ENCODE measurements at regions not wholly inside any gene's neighbourhood (a gene's known extent, or its start where the extent isn't known, plus 50 kb on each side); places are given as distances from the start of the nearest gene placed in this dataset.

- H3K4me3 ChIP-seq (ENCODE audit: insufficient read depth, low read depth, low read length), result no peak overlapping the region
- no peaks in the 10 kb centered on the region for H3K27me3 ChIP-seq (ENCODE audit: control insufficient read depth, insufficient read depth, low read length)
- no peaks in the 10 kb centered on the region for H3K36me3 ChIP-seq (replicated peaks; ENCODE audit: control insufficient read depth, insufficient read depth, low read length)
- no peak for DNase-seq
These were observed 84.7 kb upstream of the DOCK9 start for GRCh38 chr13:99062593-99062992.

DNA sequence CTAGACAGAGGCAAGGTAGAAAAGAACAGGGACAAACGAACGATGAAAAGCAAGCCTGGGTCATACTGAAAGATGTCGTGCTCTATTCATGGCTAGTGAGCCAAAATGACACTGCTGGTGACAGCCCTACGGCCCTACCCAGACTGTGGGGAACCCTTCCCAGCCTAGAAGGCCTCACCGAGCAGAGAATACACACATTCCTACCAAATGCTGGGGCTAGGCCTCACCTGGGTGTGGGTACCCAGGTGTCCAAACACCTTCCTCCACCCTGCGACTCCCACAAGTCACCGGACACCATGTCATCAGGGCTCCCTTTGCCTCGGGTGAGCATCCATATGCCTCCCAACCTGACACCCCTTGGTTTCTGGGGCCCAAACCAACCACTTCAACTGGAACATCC, 85.3 kb upstream of the DOCK9 start:
- Histone ChIP-seq H3K27me3 (ENCODE audit: control insufficient read depth, insufficient read depth, low read length) (no peaks in the 10 kb centered on the region), H3K4me3 (ENCODE audit: insufficient read depth, low read depth, low read length) (no peak overlapping the region), H3K36me3 (replicated peaks; ENCODE audit: control insufficient read depth, insufficient read depth, low read length) (no peaks in the 10 kb centered on the region)
- DNase-seq, result no peak

GRCh38 chr13:99063952-99064351, 86.1 kb upstream of the DOCK9 start:
- Histone ChIP-seq H3K27me3 (ENCODE audit: control insufficient read depth, insufficient read depth, low read length) (no peaks in the 10 kb centered on the region), H3K4me3 (ENCODE audit: insufficient read depth, low read depth, low read length) (no peak overlapping the region), H3K36me3 (replicated peaks; ENCODE audit: control insufficient read depth, insufficient read depth, low read length) (no peaks in the 10 kb centered on the region)
- no peak for DNase-seq

GRCh38 chr13:99064624-99065234, 86.9 kb upstream of the DOCK9 start:
- H3K27me3 ChIP-seq (ENCODE audit: control insufficient read depth, insufficient read depth, low read length), result no peaks in the 10 kb centered on the region
- no peak for DNase-seq
- no peak overlapping the region for H3K4me3 ChIP-seq (ENCODE audit: insufficient read depth, low read depth, low read length)
- no peaks in the 10 kb centered on the region for H3K36me3 ChIP-seq (replicated peaks; ENCODE audit: control insufficient read depth, insufficient read depth, low read length)

- Histone ChIP-seq H3K36me3 (replicated peaks; ENCODE audit: control insufficient read depth, insufficient read depth, low read length) (no peaks in the 10 kb centered on the region), H3K27me3 (ENCODE audit: control insufficient read depth, insufficient read depth, low read length) (no peaks in the 10 kb centered on the region)
- DNase-seq, result no peak
These were observed 87.6 kb upstream of the DOCK9 start for GRCh38 chr13:99065235-99066015.

DNA sequence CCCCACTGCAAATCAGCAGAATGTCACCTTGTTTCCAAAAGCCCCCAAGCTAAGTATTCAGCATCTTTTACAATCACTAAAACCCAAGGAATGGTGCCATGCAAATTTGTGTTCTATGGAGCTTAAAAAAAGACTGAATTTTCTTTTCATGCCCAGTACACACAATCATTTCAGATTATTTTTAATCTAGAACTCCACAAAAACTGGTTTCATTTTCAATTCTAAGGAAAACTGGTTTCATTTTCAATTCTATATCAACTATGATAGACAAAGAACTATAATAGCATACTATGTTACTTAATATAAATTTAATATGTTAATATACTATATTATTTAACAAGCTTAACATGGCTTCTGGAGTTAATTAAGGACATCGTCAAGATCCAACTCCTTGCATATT, 88.4 kb upstream of the DOCK9 start:
- Histone ChIP-seq H3K36me3 (replicated peaks; ENCODE audit: control insufficient read depth, insufficient read depth, low read length) (no peaks in the 10 kb centered on the region), H3K4me3 (ENCODE audit: insufficient read depth, low read depth, low read length) (no peak overlapping the region), H3K27me3 (ENCODE audit: control insufficient read depth, insufficient read depth, low read length) (no peaks in the 10 kb centered on the region)
- no peak for DNase-seq

More at GRCh38 chr13:99065235-99066015, 87.6 kb upstream of the DOCK9 start:
- H3K4me3 ChIP-seq (ENCODE audit: insufficient read depth, low read depth, low read length), result no peak overlapping the region

DNA sequence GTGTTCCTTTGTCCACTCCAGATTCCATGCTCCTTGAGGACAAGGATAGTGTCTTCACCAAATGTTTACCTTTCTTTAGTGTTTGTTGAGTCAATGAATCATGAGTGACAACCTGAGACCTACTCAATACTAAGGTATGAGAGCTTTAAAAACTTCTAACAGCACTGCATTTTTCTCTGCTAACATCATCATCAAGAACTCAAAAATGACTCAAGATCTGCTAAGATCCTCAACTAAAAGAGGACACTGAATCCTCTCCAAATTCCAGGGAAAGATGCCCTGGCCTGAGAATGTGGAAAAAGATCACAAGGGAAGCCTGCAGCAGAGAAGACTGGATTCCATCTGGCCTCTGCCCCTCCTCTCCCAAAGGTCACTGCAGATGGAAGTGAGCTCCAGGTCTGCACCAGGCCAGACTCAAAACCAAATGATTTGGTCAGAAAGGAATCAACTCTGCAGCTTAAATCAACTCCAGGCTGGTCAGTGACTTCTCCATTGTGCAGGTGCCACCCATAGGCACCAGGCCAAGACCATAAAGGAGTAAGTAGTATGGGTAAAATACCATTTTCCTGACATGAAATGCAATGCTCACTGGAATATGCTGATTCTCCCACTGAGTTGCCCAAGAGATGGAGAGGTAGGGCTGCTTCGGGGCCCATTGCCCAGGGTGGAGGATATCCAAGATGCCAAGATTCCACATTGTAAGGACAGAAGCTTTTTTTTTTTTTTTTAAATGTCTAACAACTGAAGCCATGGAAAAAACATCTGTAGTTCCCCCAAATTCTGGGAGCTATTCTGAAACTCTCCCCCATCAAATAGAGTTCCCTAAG, 89.5 kb upstream of the DOCK9 start:
- no peaks in the 10 kb centered on the region for H3K36me3 ChIP-seq (replicated peaks; ENCODE audit: control insufficient read depth, insufficient read depth, low read length)
- no peaks in the 10 kb centered on the region for H3K27me3 ChIP-seq (ENCODE audit: control insufficient read depth, insufficient read depth, low read length)
- no peak for DNase-seq
- no peak overlapping the region for H3K4me3 ChIP-seq (ENCODE audit: insufficient read depth, low read depth, low read length)

GRCh38 chr13:99071211-99071610, 93.3 kb upstream of the DOCK9 start:
- DNase-seq, result no peak
- no peak overlapping the region for H3K4me3 ChIP-seq (ENCODE audit: insufficient read depth, low read depth, low read length)
- H3K27me3 ChIP-seq (ENCODE audit: control insufficient read depth, insufficient read depth, low read length), result no peaks in the 10 kb centered on the region
- no peaks in the 10 kb centered on the region for H3K36me3 ChIP-seq (replicated peaks; ENCODE audit: control insufficient read depth, insufficient read depth, low read length)

GRCh38 chr13:99071666-99072065, 93.8 kb upstream of the DOCK9 start:
- DNase-seq, result no peak
- Histone ChIP-seq H3K4me3 (ENCODE audit: insufficient read depth, low read depth, low read length) (no peak overlapping the region), H3K36me3 (replicated peaks; ENCODE audit: control insufficient read depth, insufficient read depth, low read length) (no peaks in the 10 kb centered on the region), H3K27me3 (ENCODE audit: control insufficient read depth, insufficient read depth, low read length) (no peaks in the 10 kb centered on the region)

- no peak for DNase-seq
- Histone ChIP-seq H3K27me3 (ENCODE audit: control insufficient read depth, insufficient read depth, low read length) (no peaks in the 10 kb centered on the region), H3K36me3 (replicated peaks; ENCODE audit: control insufficient read depth, insufficient read depth, low read length) (no peaks in the 10 kb centered on the region), H3K4me3 (ENCODE audit: insufficient read depth, low read depth, low read length) (no peak overlapping the region)
These were observed 94.5 kb upstream of the DOCK9 start for GRCh38 chr13:99072356-99072755.

DNA sequence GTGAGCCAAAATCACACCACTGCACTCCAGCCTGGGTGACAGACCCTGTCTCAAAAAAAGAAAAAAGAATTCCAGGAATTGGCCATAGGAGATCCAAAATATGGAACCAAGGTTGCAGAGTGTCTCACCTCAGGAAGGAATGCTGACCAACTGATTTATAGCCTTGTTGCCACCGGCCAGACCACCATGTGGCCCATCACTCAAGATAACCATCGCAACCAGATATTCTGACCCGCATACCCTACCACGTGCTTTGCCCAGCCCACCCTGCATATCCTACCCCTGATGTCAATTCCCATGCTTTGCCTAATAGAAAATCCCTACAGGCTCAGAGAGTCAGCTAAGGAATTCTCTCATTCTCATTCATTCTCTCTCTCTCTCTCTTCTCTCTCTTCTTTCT, 95.1 kb upstream of the DOCK9 start:
- H3K36me3 ChIP-seq (replicated peaks; ENCODE audit: control insufficient read depth, insufficient read depth, low read length), result no peaks in the 10 kb centered on the region
- no peak overlapping the region for H3K4me3 ChIP-seq (ENCODE audit: insufficient read depth, low read depth, low read length)
- DNase-seq, result no peak
- H3K27me3 ChIP-seq (ENCODE audit: control insufficient read depth, insufficient read depth, low read length), result no peaks in the 10 kb centered on the region

GRCh38 chr13:99074693-99075092, 96.8 kb upstream of the DOCK9 start:
- no peaks in the 10 kb centered on the region for H3K27me3 ChIP-seq (ENCODE audit: control insufficient read depth, insufficient read depth, low read length)
- no peak for DNase-seq
- no peak overlapping the region for H3K4me3 ChIP-seq (ENCODE audit: insufficient read depth, low read depth, low read length)
- H3K36me3 ChIP-seq (replicated peaks; ENCODE audit: control insufficient read depth, insufficient read depth, low read length), result no peaks in the 10 kb centered on the region

- DNase-seq, result no peak
- Histone ChIP-seq H3K36me3 (replicated peaks; ENCODE audit: control insufficient read depth, insufficient read depth, low read length) (no peaks in the 10 kb centered on the region), H3K27me3 (ENCODE audit: control insufficient read depth, insufficient read depth, low read length) (no peaks in the 10 kb centered on the region), H3K4me3 (ENCODE audit: insufficient read depth, low read depth, low read length) (no peak overlapping the region)
These were observed 97.7 kb upstream of the DOCK9 start for GRCh38 chr13:99075268-99076191.

Data from H7 (cell line).